OCI-LY1 (cell line): ENCODE measurements at regions not wholly inside any gene's neighbourhood (a gene's known extent, or its start where the extent isn't known, plus 50 kb on each side); places are given as distances from the start of the nearest gene placed in this dataset.

Experiments used
- CTCF ChIP-seq: fragments of 200-600 bp; sonication (generic), shearing (Covaris generic); IDR thresholded peaks from 2 replicates; pipeline ENCODE4 v1.5.1; 2017; ENCODE audit warnings: mild to moderate bottlenecking, antibody characterized with exemption, low read length, moderate library complexity, mixed read lengths
- EZH2 ChIP-seq: fragments of 200-600 bp; sonication (generic), shearing (Covaris generic); IDR thresholded peaks from 2 replicates; pipeline ENCODE4 v1.8.0; 2017; ENCODE audit warnings: borderline replicate concordance, mixed run types, mild to moderate bottlenecking, antibody characterized with exemption, low read length, moderate library complexity, mixed read lengths

DNA sequence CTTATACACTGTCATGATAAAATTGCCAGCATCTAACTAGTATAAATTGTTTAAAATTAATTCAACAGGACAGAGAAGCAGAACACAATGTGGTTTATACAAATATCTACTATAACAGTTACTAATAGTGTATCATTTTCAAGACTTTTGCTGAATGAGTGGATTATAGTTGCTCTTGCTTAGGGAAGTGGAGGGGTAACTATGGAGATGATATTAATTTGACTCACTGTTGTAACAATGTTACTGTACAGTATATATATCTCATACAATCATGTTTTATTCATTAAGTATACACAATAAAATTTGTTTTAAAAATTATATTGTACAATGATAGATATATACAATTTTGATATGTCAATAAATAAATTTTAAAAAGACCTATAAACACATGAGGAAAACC, 119.1 kb downstream of the ZPLD1 start:
- TF ChIP-seq CTCF = no peak
- no peak for TF ChIP-seq EZH2
